Bronchial epithelial cell (primary cell): ENCODE measurements at regions not wholly inside any gene's neighbourhood (a gene's known extent, or its start where the extent isn't known, plus 50 kb on each side); places are given as distances from the start of the nearest gene placed in this dataset.
"Not testable (repeated sequence)": the region's sequence is repeated elsewhere in the genome, so short reads cannot be mapped to it uniquely, and the experiment has no call there.

Source experiments
- DNase-seq: peaks from one replicate; pipeline ENCODE4 v3.0.0-alpha.2; 2010; ENCODE audit warnings: low read depth
- FAIRE-seq: peaks from 2 replicates; lab custom pipeline; 2011; peaks lifted over from hg19 to GRCh38; lab: Jason Lieb, UNC
- H3K27me3 ChIP-seq: 2 replicates; pipeline ENCODE4 v1.5.1; 2011; ENCODE audit warnings: low read length; ENCODE audit not compliant: control insufficient read depth, insufficient read depth
- H3K36me3 ChIP-seq: 2 replicates; pipeline ENCODE4 v1.5.1; 2011; ENCODE audit warnings: low read length; ENCODE audit not compliant: control insufficient read depth, insufficient read depth
- H3K4me3 ChIP-seq: 2 replicates; pipeline ENCODE4 v1.5.1; 2011; ENCODE audit warnings: mild to moderate bottlenecking, low read depth, low read length, control low read depth
- TF ChIP-seq, protein P1 (sequence below): IDR thresholded peaks from 2 replicates; pipeline ENCODE4 v1.5.1; 2011; ENCODE audit warnings: mild to moderate bottlenecking, moderate library complexity, low read length, control low read depth, inconsistent platforms; ENCODE audit not compliant: insufficient read depth, severe bottlenecking

DNA sequence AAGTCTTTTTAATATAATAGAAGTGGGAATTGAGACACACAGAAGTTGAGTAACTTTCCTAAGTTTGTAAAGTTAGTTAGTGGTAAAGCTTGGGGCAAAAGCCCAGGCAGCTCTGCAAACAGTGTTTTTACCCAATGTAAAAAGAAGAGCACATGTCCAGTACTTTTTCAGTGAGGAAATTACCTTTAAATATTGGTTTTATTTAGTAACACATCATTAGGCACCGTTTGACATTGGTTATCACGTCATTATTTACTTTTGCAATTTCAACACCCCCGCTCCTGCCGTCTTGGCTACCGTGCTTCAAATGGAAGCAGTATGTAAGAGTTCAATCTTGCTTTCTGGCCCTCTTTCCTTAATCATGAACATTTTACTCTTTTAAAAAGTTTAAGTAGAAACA, 807.9 kb downstream of the EPHA4 start:
- Histone ChIP-seq H3K36me3 (no peaks in the 10 kb centered on the region), H3K27me3 (no peaks in the 10 kb centered on the region), H3K4me3 (no peak overlapping the region)
- TF ChIP-seq, protein P1, sequence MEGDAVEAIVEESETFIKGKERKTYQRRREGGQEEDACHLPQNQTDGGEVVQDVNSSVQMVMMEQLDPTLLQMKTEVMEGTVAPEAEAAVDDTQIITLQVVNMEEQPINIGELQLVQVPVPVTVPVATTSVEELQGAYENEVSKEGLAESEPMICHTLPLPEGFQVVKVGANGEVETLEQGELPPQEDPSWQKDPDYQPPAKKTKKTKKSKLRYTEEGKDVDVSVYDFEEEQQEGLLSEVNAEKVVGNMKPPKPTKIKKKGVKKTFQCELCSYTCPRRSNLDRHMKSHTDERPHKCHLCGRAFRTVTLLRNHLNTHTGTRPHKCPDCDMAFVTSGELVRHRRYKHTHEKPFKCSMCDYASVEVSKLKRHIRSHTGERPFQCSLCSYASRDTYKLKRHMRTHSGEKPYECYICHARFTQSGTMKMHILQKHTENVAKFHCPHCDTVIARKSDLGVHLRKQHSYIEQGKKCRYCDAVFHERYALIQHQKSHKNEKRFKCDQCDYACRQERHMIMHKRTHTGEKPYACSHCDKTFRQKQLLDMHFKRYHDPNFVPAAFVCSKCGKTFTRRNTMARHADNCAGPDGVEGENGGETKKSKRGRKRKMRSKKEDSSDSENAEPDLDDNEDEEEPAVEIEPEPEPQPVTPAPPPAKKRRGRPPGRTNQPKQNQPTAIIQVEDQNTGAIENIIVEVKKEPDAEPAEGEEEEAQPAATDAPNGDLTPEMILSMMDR = no peak
- no peak for DNase-seq
- no peak for FAIRE-seq

- no peaks in the 10 kb centered on the region for H3K27me3 ChIP-seq
- TF ChIP-seq, protein P1 = no peak
- DNase-seq = no peak
- H3K36me3 ChIP-seq = no peaks in the 10 kb centered on the region
- FAIRE-seq = no peak
- H3K4me3 ChIP-seq = no peak overlapping the region
Observed at GRCh38 chr2:220767591-220768255, 804.4 kb downstream of the EPHA4 start.

DNA sequence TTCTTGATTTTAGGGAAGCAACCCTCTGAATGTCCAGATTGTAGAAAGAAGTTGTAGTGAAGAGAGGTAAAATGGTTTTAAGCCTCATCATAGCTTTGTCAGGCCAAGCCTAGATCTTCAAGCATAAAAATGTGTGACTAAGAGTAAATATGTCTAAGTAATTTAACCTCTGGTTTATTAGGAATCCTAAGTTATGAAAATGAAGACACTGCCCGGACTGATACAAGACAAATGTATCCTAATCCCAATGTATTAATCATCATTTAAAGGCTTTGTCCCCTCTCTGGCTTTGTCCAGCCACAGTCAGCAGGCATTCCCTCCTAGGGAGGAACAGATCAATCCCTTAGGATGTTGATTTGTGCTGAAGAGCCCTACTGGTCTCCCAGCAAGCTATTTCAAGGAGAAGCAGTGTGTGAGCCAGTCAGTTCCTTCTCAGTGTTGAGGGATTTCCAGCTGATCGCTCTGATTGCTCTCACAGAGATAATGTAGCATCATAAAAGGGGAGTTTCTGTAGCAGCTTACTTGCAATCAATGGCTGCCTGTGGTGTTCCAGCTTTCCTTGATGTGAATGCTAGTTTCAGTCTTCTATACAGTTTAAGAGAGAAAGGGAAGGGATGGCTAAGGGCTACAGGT, 796.1 kb downstream of the EPHA4 start:
- Histone ChIP-seq H3K4me3 (no peak overlapping the region), H3K27me3 (no peaks in the 10 kb centered on the region), H3K36me3 (no peaks in the 10 kb centered on the region)
- FAIRE-seq (no peak), DNase-seq (peak; percentile 63)
- TF ChIP-seq, protein P1 = no peak

GRCh38 chr2:220779076-220779475, 793.0 kb downstream of the EPHA4 start:
- FAIRE-seq, H3K36me3 ChIP-seq, H3K4me3 ChIP-seq, H3K27me3 ChIP-seq, DNase-seq: not testable (repeated sequence)

GRCh38 chr2:220779511-220779910, 792.6 kb downstream of the EPHA4 start:
- no peak overlapping the region for H3K4me3 ChIP-seq
- no peak for FAIRE-seq
- TF ChIP-seq, protein P1 = no peak
- no peak for DNase-seq
- no peaks in the 10 kb centered on the region for H3K36me3 ChIP-seq
- no peaks in the 10 kb centered on the region for H3K27me3 ChIP-seq

- FAIRE-seq (no peak), DNase-seq (peak; percentile 81)
- Histone ChIP-seq H3K27me3 (no peaks in the 10 kb centered on the region), H3K4me3 (no peak overlapping the region), H3K36me3 (no peaks in the 10 kb centered on the region)
- TF ChIP-seq, protein P1 = no peak
Observed at GRCh38 chr2:220779931-220780330, 792.2 kb downstream of the EPHA4 start.
